ENCODE measurements at regions not wholly inside any gene's neighbourhood (a gene's known extent, or its start where the extent isn't known, plus 50 kb on each side); places are given as distances from the start of the nearest gene placed in this dataset.
"Not testable (repeated sequence)": the region's sequence is repeated elsewhere in the genome, so short reads cannot be mapped to it uniquely, and the experiment has no call there.

DNA sequence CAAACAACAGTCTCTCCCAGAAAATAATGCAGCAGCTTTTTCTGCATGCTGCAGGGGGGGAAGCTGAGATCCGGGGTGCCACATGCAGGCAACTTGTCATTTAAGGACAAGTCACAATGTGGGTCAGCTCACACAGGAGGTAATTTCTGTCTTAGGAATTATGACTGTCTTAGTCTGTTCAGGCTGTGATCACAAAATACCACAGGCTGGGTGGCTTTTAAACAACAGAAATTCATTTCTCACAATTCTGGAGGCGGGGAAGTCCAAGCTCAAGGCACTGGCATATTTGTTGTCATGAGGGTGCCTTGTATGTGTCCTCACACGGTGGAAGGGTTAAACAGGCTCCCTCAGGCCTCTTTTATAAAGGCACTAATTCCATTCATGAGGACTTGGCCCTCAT lies 127.7 kb downstream of the DIRAS2 start:
- DNase-seq: no peak

DNA sequence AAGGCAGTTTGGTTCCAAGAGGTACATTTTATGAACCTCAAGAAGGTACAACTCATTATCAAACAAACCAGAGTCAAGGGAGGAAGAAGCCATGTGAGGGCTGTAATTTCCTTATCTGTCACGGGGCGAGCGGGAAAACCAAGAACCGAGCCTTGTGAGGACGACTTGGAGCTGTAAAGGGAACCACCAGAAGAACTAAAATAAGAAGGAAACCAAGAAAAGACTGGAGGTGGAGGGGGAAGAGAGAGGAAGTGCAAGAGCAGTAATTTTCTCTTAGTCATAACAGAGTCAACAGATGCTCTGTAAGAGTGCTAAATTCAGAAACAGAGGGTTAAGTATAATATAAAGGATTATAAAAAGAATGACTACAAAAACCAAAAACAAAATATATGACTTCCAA lies 127.1 kb downstream of the DIRAS2 start:
- peak; percentile 12 to 40 for DNase-seq

DNA sequence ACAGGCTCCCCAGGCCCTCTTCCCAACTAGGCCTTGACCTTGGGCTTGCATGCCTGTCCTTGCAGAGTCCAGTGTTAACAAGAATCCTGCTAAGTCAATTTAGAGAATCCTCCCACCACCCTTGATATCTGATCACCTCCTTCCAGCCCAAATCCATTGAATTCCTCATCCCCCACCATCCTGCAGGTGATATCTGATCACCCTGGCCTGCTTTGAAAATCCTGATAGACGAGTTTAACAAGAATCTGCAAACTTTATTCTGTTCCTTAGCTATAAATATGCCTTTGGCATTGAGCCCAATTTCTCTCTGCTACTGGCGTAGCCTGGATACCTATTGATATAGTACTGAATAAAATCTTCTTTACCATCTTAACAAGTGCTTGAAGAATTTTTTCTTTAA lies 125.5 kb downstream of the DIRAS2 start:
- no peak for DNase-seq

DNA sequence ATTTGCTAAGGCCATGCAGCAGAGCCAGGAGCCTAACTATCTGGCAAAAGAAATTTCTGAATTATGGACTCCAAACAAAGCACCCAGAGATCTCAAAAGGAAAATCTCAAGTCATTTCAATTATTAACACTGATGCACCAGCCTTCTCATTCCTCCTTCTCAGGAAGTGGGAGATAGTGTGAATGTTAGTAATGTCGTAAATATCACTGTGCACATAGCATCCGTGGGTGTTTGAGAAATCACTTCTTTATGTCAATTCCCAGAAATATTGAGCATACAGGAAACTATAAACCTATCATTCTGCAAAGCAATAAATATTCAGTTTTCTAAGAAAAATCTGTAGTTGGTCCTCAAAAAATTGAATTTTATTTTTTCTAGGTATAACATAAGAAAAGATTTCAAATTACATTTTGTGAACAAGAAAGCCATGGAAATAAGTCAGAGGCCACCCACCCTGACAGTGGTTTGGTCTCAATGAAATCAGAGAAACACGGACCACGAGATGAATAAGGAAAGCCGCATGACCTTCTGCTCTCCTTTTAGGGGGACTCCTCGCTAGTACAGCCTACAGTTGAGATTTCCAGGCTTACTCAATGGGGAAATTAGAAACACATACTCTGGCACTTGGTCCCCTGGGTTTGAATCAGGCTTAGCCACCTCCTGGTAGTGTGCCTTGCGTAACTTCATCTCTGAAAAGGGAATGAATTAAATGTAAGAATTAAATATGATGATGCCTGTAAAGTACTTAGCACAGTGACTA lies 120.6 kb downstream of the DIRAS2 start:
- DNase-seq: no peak

GRCh38 chr9:90523958-90524357 lies 118.7 kb downstream of the DIRAS2 start:
- no peak for DNase-seq

- DNase-seq: no peak
Measured at GRCh38 chr9:90526386-90526785, 116.2 kb downstream of the DIRAS2 start.

GRCh38 chr9:90536094-90536493 lies 106.5 kb downstream of the DIRAS2 start:
- DNase-seq: not testable (repeated sequence)

- no peak for DNase-seq
Measured at GRCh38 chr9:90538566-90538965, 104.1 kb downstream of the DIRAS2 start.

DNA sequence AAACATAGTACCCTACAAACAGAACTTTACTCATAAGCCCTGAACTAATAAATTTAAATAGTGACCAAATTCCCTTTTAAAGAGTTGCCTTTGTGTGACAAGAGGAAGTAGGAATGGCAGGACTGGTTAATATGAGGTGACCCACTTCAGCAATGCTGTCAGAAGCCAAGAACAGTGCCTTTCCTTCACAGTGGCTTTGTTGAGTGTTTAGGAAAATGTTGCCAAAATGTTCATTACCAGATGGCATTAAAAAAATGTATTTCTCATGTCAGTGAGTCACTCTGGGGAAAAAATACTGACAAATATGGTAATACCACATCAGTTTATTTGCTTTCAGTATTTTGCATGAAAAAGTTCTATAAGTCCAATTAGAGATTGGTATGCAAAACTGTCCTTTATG lies 103.3 kb downstream of the DIRAS2 start:
- no peak for DNase-seq

DNA sequence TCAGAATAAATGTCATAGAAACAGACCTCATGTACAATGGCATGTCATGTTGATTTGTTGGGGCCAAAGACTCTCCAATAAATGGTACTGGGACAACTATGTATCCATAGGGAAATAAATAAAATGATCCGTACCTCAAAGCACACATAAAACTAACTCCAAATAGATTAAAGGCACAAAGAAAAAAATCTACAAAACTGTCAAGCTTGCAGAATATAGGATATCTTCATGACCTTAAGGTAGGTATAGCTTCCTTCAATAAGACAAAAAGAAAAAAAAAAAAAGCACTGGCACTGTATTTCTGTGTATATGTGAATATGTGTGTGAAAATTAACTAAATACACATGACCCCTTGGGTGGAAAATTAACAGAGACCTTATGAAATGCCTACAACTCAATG lies 101.9 kb downstream of the DIRAS2 start:
- DNase-seq: no peak

DNA sequence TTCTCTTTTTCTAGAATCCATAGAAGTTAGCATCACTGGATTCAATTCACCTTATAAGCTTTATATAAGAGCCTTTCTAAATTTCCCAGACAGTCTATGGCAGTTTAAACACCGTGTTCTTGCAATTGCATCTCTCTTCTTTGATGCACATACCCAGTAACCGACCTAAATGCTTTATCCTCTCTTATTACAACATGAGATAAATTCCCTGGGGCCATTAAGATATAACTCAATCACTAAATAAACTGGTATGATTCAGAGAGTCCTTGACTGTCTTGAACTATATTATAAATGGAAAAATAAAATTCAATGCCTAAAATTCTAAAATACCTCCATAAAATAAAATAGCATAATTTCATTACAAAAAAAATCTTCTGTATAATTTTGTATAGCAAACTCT lies 98.1 kb downstream of the DIRAS2 start:
- no peak for DNase-seq

GRCh38 chr9:90546200-90546599 lies 96.4 kb downstream of the DIRAS2 start:
- DNase-seq: no peak

GRCh38 chr9:90547896-90548295 lies 94.7 kb downstream of the DIRAS2 start:
- DNase-seq: peak in 1 of 2 experiments; percentile 3

GRCh38 chr9:90552317-90552716 lies 90.3 kb downstream of the DIRAS2 start:
- no peak for DNase-seq

- no peak for DNase-seq
Measured at GRCh38 chr9:90555351-90556057, 87.1 kb downstream of the DIRAS2 start.

DNA sequence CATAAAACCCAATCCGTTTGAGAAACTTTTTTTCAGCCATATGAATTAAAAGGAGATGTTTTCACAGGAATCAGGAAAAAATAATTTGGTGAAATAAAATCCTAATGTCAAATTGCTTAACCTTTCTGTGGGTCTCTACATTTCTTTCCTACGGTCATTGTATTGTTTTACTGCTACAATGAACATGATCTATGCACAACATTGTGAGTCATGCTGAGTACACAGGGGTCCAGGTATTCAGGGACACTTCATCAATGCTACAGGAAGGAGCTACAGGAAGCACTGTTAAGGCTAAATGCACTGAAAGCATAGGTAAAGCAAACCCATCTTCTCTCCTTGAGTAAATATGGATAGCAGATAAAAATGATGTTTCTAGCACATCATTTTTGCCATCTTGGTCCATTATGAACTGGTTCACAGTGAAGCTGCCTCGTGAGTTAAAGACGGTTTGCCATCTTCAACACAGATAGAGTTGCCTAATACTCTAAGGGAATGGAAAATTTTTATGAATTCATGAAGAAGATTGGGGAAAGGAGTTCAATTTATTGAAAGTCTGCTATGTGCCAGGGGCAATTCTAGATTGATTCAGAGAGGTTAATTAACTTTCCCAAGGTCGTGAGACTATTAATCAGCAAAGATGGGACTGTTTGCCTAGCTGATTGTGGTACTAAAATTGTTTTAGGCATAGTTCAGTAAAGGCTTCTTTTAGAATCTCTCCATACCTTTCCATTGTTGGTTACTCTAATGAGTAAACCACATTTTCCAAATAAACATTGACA lies 85.5 kb downstream of the DIRAS2 start:
- DNase-seq: no peak

DNA sequence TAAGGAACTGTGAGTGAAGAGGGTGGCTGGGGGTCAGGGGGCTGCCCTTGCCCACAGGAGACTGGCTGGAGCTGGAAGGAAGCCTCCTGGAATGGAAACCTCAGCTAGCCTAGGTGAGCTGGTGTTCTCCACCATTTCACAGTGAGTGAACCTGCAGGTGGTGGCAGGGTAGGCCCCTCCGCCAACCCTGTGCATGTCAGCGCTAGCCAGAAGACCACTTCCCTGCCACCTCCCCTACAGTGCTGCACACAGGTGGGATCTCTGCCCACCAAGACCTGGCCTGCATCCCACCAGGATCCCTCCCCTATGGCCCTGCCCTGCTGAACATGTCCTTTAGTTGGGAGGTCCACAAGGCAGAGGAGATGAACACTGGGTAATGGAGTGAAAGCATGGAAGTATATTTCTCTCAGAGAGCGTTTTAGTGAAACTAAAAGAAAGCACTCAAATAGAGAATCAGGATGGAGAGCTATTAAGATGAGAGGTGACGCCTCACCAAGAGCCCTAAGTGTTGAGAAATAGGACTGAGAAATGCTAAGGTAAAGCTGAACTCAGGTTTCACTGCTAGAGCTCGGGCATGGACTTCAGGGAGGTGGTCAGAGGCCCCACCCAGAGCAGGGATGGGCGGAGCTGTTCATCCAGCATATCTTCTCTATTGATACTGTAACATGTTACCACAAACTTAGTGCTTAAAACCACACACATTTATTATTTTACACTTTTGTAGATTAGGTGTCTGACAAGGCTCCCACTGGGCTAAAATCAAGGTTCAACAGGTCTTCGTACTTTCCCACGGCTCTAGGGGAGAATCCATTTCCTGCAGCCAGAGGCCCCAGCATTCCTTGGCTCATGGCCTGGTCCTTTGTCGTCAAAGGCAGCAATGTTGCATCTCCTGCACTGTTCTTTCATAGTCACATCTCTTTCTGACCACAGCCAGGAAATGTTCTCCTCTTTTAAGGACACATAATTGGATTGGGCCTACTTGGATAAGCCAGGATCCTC lies 83.2 kb downstream of the DIRAS2 start:
- DNase-seq: no peak

Data from Kasumi-1 (cell line).